ENCODE measurements at regions not wholly inside any gene's neighbourhood (a gene's known extent, or its start where the extent isn't known, plus 50 kb on each side); places are given as distances from the start of the nearest gene placed in this dataset.
"Not testable (repeated sequence)": the region's sequence is repeated elsewhere in the genome, so short reads cannot be mapped to it uniquely, and the experiment has no call there.

- not testable (repeated sequence) for DNase-seq
Measured at GRCh38 chr7:142495301-142495700, 237.4 kb upstream of the PRSS58 start.

- no peak for DNase-seq
Measured at GRCh38 chr7:142494021-142494420, 236.2 kb upstream of the PRSS58 start.

DNA sequence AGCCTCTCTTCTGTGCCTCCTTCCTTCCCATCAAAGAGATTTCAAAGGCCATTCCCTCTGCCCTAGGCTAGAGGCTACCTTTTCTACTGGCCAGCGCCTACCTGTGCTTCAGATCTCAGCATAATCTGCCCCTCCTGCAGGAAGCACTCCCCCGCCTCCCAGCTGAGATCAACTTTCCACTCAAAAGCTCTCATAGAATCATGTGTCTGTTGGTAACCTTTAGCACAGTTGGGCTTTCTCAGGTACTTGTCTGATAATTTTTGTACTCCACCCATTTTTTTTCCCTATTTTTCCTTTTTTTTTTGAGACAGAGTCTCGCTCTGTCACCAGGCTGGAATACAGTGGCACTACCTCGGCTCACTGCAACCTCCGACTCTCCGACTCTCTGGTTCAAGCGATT, 231.0 kb upstream of the PRSS58 start:
- no peak for DNase-seq

GRCh38 chr7:142488036-142488633, 230.3 kb upstream of the PRSS58 start:
- DNase-seq: no peak

DNA sequence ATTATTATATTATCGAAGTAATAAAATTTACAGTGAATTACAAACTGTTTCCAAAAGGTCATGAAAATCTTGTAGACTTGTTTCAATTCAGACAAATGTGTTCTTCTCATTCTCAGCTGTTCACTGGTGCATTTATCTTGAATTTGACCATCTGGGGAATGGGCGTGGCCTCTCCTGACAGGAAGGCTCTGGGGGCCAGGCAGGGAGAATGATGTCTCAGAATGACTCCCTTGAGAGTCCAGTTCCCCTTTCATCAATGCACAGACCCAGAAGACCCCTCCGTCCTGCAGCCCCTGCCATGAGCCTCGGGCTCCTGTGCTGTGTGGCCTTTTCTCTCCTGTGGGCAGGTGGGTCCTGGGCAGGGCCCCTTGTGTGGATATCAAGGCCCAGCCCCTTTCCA, 229.7 kb upstream of the PRSS58 start:
- not testable (repeated sequence) for DNase-seq

DNA sequence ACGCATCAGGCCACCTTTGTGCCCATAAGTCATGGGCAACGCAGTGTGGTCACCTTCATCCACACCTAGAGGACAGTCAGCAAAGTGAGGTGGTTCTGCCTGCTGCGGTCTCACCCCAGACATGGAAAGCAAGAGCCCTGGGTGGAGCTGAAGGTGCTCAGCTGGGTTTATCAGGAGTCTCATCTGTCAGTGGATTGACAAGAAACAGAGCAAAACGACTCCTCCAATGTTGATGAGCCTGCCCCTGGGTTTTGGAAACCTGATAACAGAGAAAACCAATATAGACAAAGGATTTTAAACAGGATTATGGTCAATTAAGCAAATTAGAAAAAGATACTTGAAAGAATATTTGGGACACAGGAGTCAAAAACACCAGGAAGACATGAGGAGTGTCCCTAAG, 229.3 kb upstream of the PRSS58 start:
- DNase-seq: no peak

GRCh38 chr7:142485617-142486226, 227.9 kb upstream of the PRSS58 start:
- DNase-seq: peak; percentile 20

- DNase-seq: no peak
Measured at GRCh38 chr7:142483659-142484317, 225.9 kb upstream of the PRSS58 start.

- peak; percentile 49 for DNase-seq
Measured at GRCh38 chr7:142482891-142483658, 225.2 kb upstream of the PRSS58 start.

DNA sequence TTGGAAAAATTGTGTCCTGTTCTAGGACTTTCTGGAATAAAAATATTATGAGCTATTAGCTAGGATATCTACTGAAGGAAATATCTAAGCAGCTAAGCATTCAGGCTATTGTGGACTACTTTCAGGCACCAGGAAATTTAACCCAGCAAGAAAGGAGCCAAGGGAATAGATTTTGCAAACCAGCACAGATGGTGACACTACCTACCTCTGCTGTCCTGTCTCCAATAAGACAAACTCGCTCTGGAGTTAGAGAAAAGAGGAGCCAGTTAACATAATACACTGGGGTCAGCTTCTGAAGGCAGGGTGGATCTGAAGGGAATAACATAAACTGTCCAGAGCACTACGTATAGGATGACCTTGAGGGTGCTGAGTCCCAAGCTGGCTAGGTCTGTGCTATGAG, 223.7 kb upstream of the PRSS58 start:
- DNase-seq: no peak

DNA sequence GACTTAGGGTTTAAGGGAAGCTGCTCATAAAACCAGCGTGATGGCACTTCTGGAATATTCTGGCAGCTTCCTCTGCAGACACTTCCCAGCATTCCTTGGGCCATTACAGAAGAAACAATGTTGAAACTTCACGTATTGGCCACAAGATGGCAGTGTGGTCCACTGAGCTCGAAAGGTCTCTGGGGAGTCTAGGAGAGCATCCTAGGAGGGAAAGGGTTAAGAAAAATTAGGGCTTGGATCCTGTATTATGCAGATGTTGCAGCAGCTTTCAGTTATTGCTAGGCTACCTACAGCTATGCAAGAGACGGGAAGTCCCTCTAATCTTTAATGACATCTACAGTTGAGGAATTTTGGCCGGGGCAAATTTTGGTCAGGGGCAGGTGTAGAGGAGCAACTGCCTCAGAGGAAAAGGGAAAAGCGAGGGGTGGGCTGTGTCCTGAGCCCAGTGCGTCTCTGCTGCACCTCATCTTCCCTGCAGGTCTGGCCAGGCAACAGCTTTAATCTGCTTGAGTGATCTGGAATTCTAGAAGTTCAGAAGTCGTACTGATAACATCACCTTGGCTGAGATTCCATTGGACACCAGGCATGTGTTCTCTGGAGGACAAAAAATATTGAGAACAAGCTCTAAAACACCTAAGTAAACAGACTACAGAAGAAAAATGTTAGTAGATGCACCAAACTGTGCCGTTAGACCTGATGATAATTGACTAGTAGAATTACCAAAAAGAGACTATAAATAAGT, 220.8 kb upstream of the PRSS58 start:
- no peak for DNase-seq

GRCh38 chr7:142477801-142478200, 219.9 kb upstream of the PRSS58 start:
- not testable (repeated sequence) for DNase-seq

- DNase-seq: no peak
Measured at GRCh38 chr7:142477079-142477651, 219.3 kb upstream of the PRSS58 start.

GRCh38 chr7:142476077-142476476, 218.2 kb upstream of the PRSS58 start:
- DNase-seq: no peak

DNA sequence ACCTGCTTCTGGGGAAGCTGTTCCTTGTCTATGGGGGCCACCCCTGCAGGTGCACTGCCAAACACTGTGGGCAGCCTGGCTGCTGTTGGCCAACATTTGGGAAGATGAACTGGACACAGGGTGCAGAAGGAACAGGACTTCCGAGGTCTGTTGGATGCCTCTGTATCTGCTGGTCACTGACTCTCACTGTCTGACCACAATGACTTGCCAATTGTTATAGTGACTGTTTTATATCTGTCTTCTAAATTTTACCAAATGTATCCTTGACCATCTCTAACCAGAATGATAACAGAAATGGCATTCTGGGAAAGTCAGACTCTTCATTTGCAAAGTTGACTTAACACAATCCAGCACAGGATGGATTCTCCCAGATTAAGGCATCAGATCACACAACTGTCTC, 214.0 kb upstream of the PRSS58 start:
- no peak for DNase-seq

- no peak for DNase-seq
Measured at GRCh38 chr7:142470544-142470830, 212.6 kb upstream of the PRSS58 start.

DNA sequence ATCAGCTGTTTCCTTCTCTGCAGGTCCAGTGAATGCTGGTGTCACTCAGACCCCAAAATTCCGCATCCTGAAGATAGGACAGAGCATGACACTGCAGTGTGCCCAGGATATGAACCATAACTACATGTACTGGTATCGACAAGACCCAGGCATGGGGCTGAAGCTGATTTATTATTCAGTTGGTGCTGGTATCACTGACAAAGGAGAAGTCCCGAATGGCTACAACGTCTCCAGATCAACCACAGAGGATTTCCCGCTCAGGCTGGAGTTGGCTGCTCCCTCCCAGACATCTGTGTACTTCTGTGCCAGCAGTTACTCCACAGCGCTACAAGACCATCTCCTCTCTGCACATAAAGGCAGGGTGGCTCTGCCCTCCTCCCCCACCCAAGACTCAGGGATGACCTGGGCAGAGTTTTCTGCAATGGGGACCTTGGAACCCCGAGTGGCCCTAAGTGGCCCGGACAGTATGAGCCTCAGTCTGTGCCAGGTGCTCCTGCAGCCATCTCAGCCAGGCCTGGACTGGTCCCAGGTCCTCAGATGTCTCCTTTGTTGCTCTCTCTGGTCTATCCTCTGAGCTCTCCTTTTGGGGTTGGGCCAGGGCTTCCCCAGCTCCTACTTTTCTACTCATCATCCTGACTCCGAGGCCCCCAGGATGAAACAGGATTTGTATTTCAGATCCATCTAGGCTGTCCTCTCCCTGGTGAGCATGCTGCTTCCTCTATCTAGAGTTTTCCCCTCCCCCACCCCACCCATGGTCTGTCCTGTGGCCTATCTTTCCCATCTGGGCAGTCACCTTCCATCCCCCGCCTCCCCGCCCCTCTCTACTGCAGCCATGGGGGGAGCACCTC, 212.1 kb upstream of the PRSS58 start:
- no peak for DNase-seq

- no peak for DNase-seq
Measured at GRCh38 chr7:142468871-142469665, 211.2 kb upstream of the PRSS58 start.

DNA sequence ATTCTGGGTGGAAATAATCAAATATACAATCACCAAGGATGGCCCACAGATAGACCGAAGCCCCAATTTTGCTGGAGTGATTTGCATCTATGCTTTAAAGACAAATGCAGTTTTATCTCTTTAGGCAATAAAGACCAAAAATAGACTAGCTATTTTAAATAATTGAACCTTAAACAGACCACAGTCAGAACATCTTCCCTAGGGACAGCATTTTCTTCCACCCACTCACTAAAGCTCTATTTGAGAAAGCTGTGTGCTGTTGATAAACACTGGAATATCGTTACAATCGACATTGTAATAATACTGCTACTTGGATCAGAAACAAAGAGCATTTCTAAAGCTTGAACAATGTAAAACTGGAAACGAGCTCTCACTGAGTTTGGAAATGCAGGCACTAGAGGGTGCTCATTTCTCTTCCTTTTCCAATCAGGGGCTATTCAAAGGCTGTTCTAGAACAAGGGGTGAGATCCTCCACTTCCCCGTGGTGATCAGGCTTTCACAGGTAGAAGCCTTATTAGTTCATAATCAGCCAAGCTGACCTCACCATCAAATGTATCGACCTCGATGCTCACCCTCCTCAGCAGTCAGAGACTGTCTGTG, 209.3 kb upstream of the PRSS58 start:
- not testable (repeated sequence) for DNase-seq

DNA sequence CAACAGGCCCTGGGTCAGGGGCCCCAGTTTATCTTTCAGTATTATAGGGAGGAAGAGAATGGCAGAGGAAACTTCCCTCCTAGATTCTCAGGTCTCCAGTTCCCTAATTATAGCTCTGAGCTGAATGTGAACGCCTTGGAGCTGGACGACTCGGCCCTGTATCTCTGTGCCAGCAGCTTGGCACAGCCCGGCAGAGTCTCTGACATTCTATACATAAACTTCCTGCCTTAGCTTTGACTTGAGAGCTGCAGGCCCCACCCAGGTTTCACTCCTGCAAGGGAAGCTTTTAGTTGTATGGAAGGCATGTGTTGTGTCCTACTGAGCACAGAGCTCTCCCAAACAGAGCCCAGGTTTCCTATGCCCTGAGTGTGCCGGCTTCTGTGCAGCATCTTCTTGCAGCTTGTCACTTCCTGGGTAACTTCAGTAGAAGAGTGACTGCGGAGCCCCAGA, 205.6 kb upstream of the PRSS58 start:
- DNase-seq: no peak

GRCh38 chr7:142461437-142461836, 203.6 kb upstream of the PRSS58 start:
- DNase-seq: no peak

All from stimulated activated CD4-positive, alpha-beta T cell treated with anti-CD3 and anti-CD28 coated beads, Interleukin-1b, Interleukin-23, amount 100 ng/mL, for 48 hours (primary cell).